ENCODE measurements at regions not wholly inside any gene's neighbourhood (a gene's known extent, or its start where the extent isn't known, plus 50 kb on each side); places are given as distances from the start of the nearest gene placed in this dataset.

GRCh38 chr4:137070614-137071013 is 461.7 kb downstream of the PCDH18 start:
- no peak for TF ChIP-seq CTCF (IDR thresholded peaks at IDR 0.05)
- no peak for TF ChIP-seq POLR2A (IDR thresholded peaks at IDR 0.05)
